ENCODE measurements at regions not wholly inside any gene's neighbourhood (a gene's known extent, or its start where the extent isn't known, plus 50 kb on each side); places are given as distances from the start of the nearest gene placed in this dataset.

GRCh38 chrX:45449982-45450381, 249.3 kb upstream of the DIPK2B start:
- Histone ChIP-seq H3K27ac (no peak overlapping the region), H3K4me1 (peaks cover 5% of the 10 kb centered on the region), H2AFZ (replicated peaks) (no peak overlapping the region), H4K20me1 (ENCODE audit: low read depth) (no peaks in the 10 kb centered on the region), H3K79me2 (ENCODE audit: low read depth) (no peaks in the 10 kb centered on the region), H3K27me3 (no peaks in the 10 kb centered on the region), H3K9me3 (ENCODE audit: low read depth) (peaks cover 3% of the 10 kb centered on the region), H3K36me3 (no peaks in the 10 kb centered on the region), H3K4me2 (no peak overlapping the region), H3F3A (ENCODE audit: low read depth) (no peaks in the 10 kb centered on the region), H3K4me3 (no peak overlapping the region), H3K9ac (no peak overlapping the region)
- H3K27me3 Mint-ChIP-seq (ENCODE audit: insufficient read depth, low read depth): no peaks in the 10 kb centered on the region
- H3K9me3 Mint-ChIP-seq: peaks cover under 1% of the 10 kb centered on the region
- H3K4me1 Mint-ChIP-seq: peaks cover 14% of the 10 kb centered on the region
- TF ChIP-seq CTCF (IDR thresholded peaks at IDR 0.05): no peak
- H3K4me3 Mint-ChIP-seq: no peak overlapping the region
- H3K36me3 Mint-ChIP-seq: no peaks in the 10 kb centered on the region
- no peak overlapping the region for H3K27ac Mint-ChIP-seq
- no peak for DNase-seq (ENCODE audit: low spot score)

- Histone ChIP-seq H3K4me3 (no peak overlapping the region), H3K9me3 (ENCODE audit: low read depth) (no peaks in the 10 kb centered on the region), H3K27me3 (no peaks in the 10 kb centered on the region), H3K36me3 (no peaks in the 10 kb centered on the region), H3K9ac (no peak overlapping the region), H3K4me1 (no peaks in the 10 kb centered on the region), H3K4me2 (no peak overlapping the region), H3K27ac (no peak overlapping the region), H2AFZ (replicated peaks) (no peak overlapping the region), H3F3A (ENCODE audit: low read depth) (no peaks in the 10 kb centered on the region), H4K20me1 (ENCODE audit: low read depth) (no peaks in the 10 kb centered on the region), H3K79me2 (ENCODE audit: low read depth) (no peaks in the 10 kb centered on the region)
- Mint-ChIP-seq H3K27me3 (ENCODE audit: insufficient read depth, low read depth) (no peaks in the 10 kb centered on the region), H3K4me3 (no peak overlapping the region), H3K27ac (no peak overlapping the region), H3K9me3 (no peaks in the 10 kb centered on the region), H3K36me3 (no peaks in the 10 kb centered on the region), H3K4me1 (peaks cover 2% of the 10 kb centered on the region)
- DNase-seq (ENCODE audit: low spot score): no peak
- TF ChIP-seq EZH2phosphoT487 (IDR thresholded peaks at IDR 0.05): no peak
- TF ChIP-seq EZH2 (IDR thresholded peaks at IDR 0.05): no peak
- no peak for TF ChIP-seq CTCF (IDR thresholded peaks at IDR 0.05)
These were observed 247.3 kb upstream of the DIPK2B start for GRCh38 chrX:45447995-45448394.

GRCh38 chrX:45447331-45447730, 246.7 kb upstream of the DIPK2B start:
- H3K4me1 ChIP-seq: no peaks in the 10 kb centered on the region

More at GRCh38 chrX:45447331-45447730, 246.7 kb upstream of the DIPK2B start:
- no peaks in the 10 kb centered on the region for H3K36me3 ChIP-seq
- H3K27ac Mint-ChIP-seq: no peak overlapping the region
- H2AFZ ChIP-seq (replicated peaks): no peak overlapping the region
- H3K4me1 Mint-ChIP-seq: peaks cover 2% of the 10 kb centered on the region
- H3K4me3 ChIP-seq: no peak overlapping the region
- no peaks in the 10 kb centered on the region for H3K9me3 ChIP-seq (ENCODE audit: low read depth)
- no peaks in the 10 kb centered on the region for H3K79me2 ChIP-seq (ENCODE audit: low read depth)
- DNase-seq (ENCODE audit: low spot score): no peak
- no peak overlapping the region for H3K4me3 Mint-ChIP-seq
- no peaks in the 10 kb centered on the region for H3F3A ChIP-seq (ENCODE audit: low read depth)
- H3K27me3 ChIP-seq: no peaks in the 10 kb centered on the region
- no peaks in the 10 kb centered on the region for H3K27me3 Mint-ChIP-seq (ENCODE audit: insufficient read depth, low read depth)
- no peaks in the 10 kb centered on the region for H3K9me3 Mint-ChIP-seq
- TF ChIP-seq EZH2 (IDR thresholded peaks at IDR 0.05) (no peak), EZH2phosphoT487 (IDR thresholded peaks at IDR 0.05) (no peak), CTCF (IDR thresholded peaks at IDR 0.05) (no peak)
- H3K4me2 ChIP-seq: no peak overlapping the region
- no peak overlapping the region for H3K27ac ChIP-seq
- no peaks in the 10 kb centered on the region for H3K36me3 Mint-ChIP-seq
- no peaks in the 10 kb centered on the region for H4K20me1 ChIP-seq (ENCODE audit: low read depth)
- no peak overlapping the region for H3K9ac ChIP-seq

Measured in neural progenitor cell (in vitro differentiated cells).